OCI-LY7 (cell line): ENCODE measurements at regions not wholly inside any gene's neighbourhood (a gene's known extent, or its start where the extent isn't known, plus 50 kb on each side); places are given as distances from the start of the nearest gene placed in this dataset.

ENCODE experiments used
- EZH2phosphoT487 ChIP-seq: fragments of 200-600 bp; sonication (generic); IDR thresholded peaks from 2 replicates; pipeline ENCODE4 v1.6.1; 2018; ENCODE audit warnings: low read depth, borderline replicate concordance, mild to moderate bottlenecking, mixed run types, antibody characterized with exemption, low read length, moderate library complexity, mixed read lengths
- TF ChIP-seq, protein P1 (sequence below): fragments of 200-600 bp; sonication (generic); conservative IDR thresholded peaks from 2 replicates; pipeline ENCODE4 v1.5.1; 2014; ENCODE audit warnings: mild to moderate bottlenecking, antibody characterized with exemption, low read length, moderate library complexity, mixed read lengths

DNA sequence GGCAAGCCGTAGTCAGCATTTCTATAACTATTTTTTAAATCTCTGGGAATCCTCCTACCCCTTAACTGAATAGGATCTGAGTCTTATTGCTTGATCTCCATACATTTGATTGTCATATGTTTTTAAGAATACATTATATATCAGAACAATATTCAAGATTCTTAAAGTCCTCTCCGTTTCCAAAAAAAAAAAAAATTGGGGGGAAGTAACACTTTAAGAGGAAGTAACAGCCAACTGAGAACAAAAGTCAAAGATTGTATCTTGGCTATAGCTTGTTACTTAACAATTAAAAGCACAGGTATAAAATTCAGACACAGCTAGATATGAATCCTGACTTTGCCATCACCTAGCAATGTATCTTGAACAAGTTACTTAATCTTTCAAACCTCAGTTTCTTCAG, 169.9 kb upstream of the ADO start:
- TF ChIP-seq, protein P1, sequence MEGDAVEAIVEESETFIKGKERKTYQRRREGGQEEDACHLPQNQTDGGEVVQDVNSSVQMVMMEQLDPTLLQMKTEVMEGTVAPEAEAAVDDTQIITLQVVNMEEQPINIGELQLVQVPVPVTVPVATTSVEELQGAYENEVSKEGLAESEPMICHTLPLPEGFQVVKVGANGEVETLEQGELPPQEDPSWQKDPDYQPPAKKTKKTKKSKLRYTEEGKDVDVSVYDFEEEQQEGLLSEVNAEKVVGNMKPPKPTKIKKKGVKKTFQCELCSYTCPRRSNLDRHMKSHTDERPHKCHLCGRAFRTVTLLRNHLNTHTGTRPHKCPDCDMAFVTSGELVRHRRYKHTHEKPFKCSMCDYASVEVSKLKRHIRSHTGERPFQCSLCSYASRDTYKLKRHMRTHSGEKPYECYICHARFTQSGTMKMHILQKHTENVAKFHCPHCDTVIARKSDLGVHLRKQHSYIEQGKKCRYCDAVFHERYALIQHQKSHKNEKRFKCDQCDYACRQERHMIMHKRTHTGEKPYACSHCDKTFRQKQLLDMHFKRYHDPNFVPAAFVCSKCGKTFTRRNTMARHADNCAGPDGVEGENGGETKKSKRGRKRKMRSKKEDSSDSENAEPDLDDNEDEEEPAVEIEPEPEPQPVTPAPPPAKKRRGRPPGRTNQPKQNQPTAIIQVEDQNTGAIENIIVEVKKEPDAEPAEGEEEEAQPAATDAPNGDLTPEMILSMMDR = no peak
- TF ChIP-seq EZH2phosphoT487 = no peak
